WERI-Rb-1 (cell line): ENCODE measurements at regions not wholly inside any gene's neighbourhood (a gene's known extent, or its start where the extent isn't known, plus 50 kb on each side); places are given as distances from the start of the nearest gene placed in this dataset.

Experiments
- DNase-seq: peaks from one replicate; pipeline ENCODE4 v3.0.0-alpha.2; 2020
- H3K27ac ChIP-seq: fragments of 250-450 bp; sonication (Bioruptor Pico); 2 replicates; pipeline ENCODE4 v1.5.1; 2020; ENCODE audit warnings: mild to moderate bottlenecking, moderate library complexity
- H3K27me3 ChIP-seq: fragments of 250-450 bp; sonication (Bioruptor Pico); 2 replicates; pipeline ENCODE4 v1.5.1; 2021; ENCODE audit warnings: mild to moderate bottlenecking, low read depth, moderate library complexity; ENCODE audit not compliant: insufficient read depth, severe bottlenecking
- H3K36me3 ChIP-seq: fragments of 250-450 bp; sonication (Bioruptor Pico); 2 replicates; pipeline ENCODE4 v1.5.1; 2020; ENCODE audit warnings: mild to moderate bottlenecking, moderate library complexity
- H3K4me3 ChIP-seq: 2 replicates; pipeline ENCODE4 v1.5.1; 2011; ENCODE audit warnings: low read depth, mild to moderate bottlenecking, control low read depth, low read length
- H3K9me3 ChIP-seq: fragments of 250-450 bp; sonication (Bioruptor Pico); 2 replicates; pipeline ENCODE4 v1.5.1; 2021; ENCODE audit warnings: mild to moderate bottlenecking, moderate library complexity; ENCODE audit not compliant: severe bottlenecking
- TF ChIP-seq, protein P1 (sequence below): IDR thresholded peaks from 2 replicates; pipeline ENCODE4 v1.5.1; 2011; ENCODE audit warnings: low read depth, mild to moderate bottlenecking, control low read depth, inconsistent platforms, low read length

DNA sequence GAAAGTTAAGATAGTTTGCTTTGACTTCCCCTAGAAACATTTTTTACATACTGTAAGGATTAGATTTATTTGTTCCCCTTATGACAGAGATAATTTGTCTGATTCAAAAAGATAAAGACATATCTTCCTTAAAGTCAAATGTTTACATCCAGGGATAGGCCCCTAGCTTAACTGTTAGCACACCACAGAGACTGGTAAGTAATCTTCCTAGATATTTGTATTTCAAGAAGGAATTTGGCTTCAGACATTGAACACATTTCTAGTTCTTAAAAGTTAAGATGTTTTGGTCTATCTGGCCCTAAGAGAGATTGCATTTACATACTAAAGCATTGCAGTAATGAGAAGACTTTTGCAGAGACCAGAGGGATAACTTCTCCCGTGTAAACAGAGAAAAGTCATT, 1201.1 kb upstream of the GJE1 start:
- H3K9me3 ChIP-seq: no peaks in the 10 kb centered on the region
- no peak for DNase-seq
- no peak overlapping the region for H3K4me3 ChIP-seq
- H3K27ac ChIP-seq: no peak overlapping the region
- H3K36me3 ChIP-seq: no peaks in the 10 kb centered on the region
- no peaks in the 10 kb centered on the region for H3K27me3 ChIP-seq
- TF ChIP-seq, protein P1, sequence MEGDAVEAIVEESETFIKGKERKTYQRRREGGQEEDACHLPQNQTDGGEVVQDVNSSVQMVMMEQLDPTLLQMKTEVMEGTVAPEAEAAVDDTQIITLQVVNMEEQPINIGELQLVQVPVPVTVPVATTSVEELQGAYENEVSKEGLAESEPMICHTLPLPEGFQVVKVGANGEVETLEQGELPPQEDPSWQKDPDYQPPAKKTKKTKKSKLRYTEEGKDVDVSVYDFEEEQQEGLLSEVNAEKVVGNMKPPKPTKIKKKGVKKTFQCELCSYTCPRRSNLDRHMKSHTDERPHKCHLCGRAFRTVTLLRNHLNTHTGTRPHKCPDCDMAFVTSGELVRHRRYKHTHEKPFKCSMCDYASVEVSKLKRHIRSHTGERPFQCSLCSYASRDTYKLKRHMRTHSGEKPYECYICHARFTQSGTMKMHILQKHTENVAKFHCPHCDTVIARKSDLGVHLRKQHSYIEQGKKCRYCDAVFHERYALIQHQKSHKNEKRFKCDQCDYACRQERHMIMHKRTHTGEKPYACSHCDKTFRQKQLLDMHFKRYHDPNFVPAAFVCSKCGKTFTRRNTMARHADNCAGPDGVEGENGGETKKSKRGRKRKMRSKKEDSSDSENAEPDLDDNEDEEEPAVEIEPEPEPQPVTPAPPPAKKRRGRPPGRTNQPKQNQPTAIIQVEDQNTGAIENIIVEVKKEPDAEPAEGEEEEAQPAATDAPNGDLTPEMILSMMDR: no peak

DNA sequence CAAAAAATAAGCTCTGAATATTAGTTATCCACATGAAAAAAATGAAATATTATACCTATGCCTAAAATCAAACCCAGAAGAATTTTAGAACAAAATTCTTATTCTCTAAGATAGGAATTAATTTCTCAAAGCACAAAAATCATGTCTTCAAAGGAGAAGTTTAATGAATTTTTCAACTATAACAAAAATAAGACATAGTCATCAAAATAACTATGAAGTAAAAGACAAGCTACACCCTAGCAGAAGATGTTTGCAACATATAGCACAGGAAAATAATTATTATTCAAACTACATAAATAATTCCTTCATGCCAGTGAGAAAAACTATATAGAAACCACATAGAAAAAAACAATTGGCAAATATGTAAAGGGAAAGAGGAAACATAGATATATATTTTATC, 1203.6 kb upstream of the GJE1 start:
- Histone ChIP-seq H3K27ac (no peak overlapping the region), H3K4me3 (no peak overlapping the region), H3K36me3 (no peaks in the 10 kb centered on the region), H3K27me3 (no peaks in the 10 kb centered on the region), H3K9me3 (no peaks in the 10 kb centered on the region)
- DNase-seq: no peak
- TF ChIP-seq, protein P1: no peak

DNA sequence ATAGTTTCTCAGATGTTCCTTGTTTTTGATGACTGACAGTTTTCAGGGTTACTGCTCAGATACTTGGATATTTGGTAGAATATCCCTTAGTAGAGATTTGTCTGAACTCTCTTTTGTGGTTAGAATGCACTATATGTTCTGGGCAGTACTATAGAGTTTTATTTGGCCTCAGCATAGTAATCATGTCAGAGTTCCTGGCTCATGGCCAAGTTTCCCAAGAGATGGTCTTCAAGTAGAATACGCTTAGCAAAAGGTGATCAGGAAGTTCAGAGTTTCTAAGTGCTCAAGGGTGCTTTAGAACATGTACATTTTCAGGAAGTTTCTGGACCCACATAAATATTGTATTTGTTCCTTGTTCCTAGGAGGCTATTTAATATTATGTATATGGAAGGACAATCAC, 1209.7 kb upstream of the GJE1 start:
- Histone ChIP-seq H3K27ac (no peak overlapping the region), H3K27me3 (no peaks in the 10 kb centered on the region), H3K9me3 (no peaks in the 10 kb centered on the region), H3K36me3 (no peaks in the 10 kb centered on the region), H3K4me3 (no peak overlapping the region)
- no peak for DNase-seq
- TF ChIP-seq, protein P1: no peak

DNA sequence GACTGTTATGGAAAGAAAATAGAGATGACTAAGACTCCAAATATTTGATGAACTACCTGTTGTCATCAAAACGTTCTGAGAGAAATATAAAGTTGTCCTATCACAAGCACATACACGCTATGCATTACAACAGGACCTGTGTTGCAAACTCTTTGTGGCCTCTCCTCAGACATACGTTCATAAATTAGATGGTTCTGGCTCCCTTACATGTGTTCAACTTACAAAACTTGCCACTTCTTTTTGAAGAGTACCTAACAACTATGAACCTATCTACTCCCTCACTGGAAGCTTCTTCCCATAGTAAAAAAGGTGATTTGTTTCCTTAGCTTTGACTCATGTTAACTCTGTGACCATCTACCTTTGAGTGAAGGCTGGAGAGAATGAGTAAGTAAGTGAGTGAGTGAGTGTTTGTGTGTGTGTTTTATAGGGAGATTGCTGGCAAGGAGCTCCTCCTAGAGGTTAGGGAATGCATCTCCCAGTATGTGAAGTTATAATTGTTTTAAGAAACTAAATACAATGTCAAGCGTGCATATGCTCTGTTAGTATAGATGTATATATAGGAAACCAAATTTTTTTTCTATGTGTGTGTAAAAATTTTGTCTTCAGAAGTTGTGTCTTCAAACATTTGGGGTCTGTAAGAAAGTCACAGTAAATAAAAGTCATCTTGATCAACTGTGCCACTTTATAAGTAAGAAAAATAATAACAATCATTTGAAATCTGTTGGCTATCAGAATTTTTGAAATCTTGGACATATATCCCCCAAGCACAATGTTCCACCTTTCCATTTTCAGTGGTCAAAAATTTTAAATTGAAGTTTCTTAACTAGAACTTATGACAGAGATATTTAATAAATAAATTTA, 1211.1 kb upstream of the GJE1 start:
- Histone ChIP-seq H3K4me3 (no peak overlapping the region), H3K9me3 (no peaks in the 10 kb centered on the region), H3K27ac (no peak overlapping the region), H3K27me3 (no peaks in the 10 kb centered on the region), H3K36me3 (no peaks in the 10 kb centered on the region)
- DNase-seq: peak; percentile 21
- TF ChIP-seq, protein P1: peak; percentile 55

DNA sequence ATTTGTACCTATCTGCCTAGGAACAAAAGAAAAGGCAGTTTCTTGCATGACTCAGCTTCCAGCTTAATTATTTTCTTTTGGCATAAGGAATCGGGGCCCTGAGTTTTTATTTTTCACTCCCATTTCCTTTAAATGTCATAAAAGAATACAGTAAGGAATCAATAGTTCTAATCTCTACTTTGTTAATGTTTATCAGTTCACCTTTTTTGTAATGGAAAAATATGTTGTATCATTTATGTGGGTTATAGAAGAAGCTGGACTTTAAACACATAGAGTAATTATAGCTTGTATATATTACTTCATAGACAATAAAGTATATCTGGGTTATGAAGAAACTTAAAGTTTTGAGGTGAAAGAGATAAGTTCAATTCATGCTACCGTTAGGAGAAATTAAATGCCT, 1214.8 kb upstream of the GJE1 start:
- DNase-seq: no peak
- TF ChIP-seq, protein P1: no peak
- Histone ChIP-seq H3K9me3 (no peaks in the 10 kb centered on the region), H3K36me3 (no peaks in the 10 kb centered on the region), H3K27me3 (no peaks in the 10 kb centered on the region), H3K27ac (no peak overlapping the region), H3K4me3 (no peak overlapping the region)

DNA sequence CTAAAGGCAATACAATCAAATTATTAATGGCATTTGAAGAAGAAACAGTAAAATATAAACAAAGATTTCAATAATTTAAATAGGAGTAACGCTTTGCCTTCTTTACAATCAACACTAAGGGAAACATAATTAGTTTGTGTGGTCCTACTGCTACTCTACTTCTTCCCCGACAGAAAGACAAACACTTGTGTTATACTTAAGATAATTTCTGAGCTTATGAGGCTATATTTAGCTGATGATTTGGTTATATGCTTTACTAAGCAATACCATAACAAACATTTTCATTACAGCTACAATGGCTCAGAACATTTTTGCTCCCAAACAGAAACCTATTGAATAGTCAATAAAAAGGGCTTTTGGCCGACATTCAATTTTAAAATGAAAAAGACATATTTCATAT, 1217.2 kb upstream of the GJE1 start:
- H3K36me3 ChIP-seq: no peaks in the 10 kb centered on the region
- H3K27ac ChIP-seq: no peak overlapping the region
- DNase-seq: no peak
- no peaks in the 10 kb centered on the region for H3K27me3 ChIP-seq
- TF ChIP-seq, protein P1: no peak
- H3K9me3 ChIP-seq: no peaks in the 10 kb centered on the region
- no peak overlapping the region for H3K4me3 ChIP-seq
